ENCODE measurements at regions not wholly inside any gene's neighbourhood (a gene's known extent, or its start where the extent isn't known, plus 50 kb on each side); places are given as distances from the start of the nearest gene placed in this dataset.

GRCh38 chr7:16993543-16993942 lies 111.8 kb upstream of the AGR3 start:
- in situ Hi-C loops (cut with MboI) = no loop called here

More at GRCh38 chr7:16993543-16993942, 111.8 kb upstream of the AGR3 start:
- Histone ChIP-seq H3K9ac (ENCODE audit: control insufficient read depth, insufficient read depth, low read length) (no peak overlapping the region), H3K9me3 (replicated peaks; ENCODE audit: control insufficient read depth, insufficient read depth, low read length) (no peaks in the 10 kb centered on the region; the same call in 2 of the 3 replicates), H2AFZ (ENCODE audit: control insufficient read depth, low read depth, low read length) (no peak overlapping the region), H3K79me2 (ENCODE audit: control insufficient read depth, insufficient read depth, low read length) (no peaks in the 10 kb centered on the region), H3K27me3 (replicated peaks in 1 of 2; ENCODE audit: control insufficient read depth in 2 of 2, insufficient read depth in 2 of 2, low read length in 1 of 2) (no peaks in the 10 kb centered on the region), H3K4me1 (ENCODE audit: control insufficient read depth, insufficient read depth, low read length) (no peaks in the 10 kb centered on the region), H3K4me3 (no peak overlapping the region), H3K36me3 (ENCODE audit: control insufficient read depth in 2 of 2, insufficient read depth in 2 of 2, low read length in 1 of 2) (no peaks in the 10 kb centered on the region), H3K27ac (ENCODE audit: control insufficient read depth, insufficient read depth) (no peak overlapping the region), H4K20me1 (ENCODE audit: control insufficient read depth, insufficient read depth) (no peaks in the 10 kb centered on the region), H3K4me2 (ENCODE audit: control insufficient read depth, insufficient read depth) (no peak overlapping the region)
- WGBS (ENCODE audit: insufficient coverage, insufficient replicate concordance, low lambda C conversion rate, missing lambda C conversion rate) = 75% methylated on average over 4 of the region's 4 CpGs
- TF ChIP-seq SREBF1 (IDR thresholded peaks at IDR 0.05; ENCODE audit: low read length) (no peak), FOS (IDR thresholded peaks at IDR 0.05; ENCODE audit: borderline replicate concordance, extremely low read depth, insufficient read length) (no peak), TARDBP (IDR thresholded peaks at IDR 0.05; ENCODE audit: borderline replicate concordance) (no peak), CHD4 (IDR thresholded peaks at IDR 0.05) (no peak), SIN3A (IDR thresholded peaks at IDR 0.05; ENCODE audit: low read depth, low read length) (no peak), RBBP5 (conservative IDR thresholded peaks at IDR 0.05) (no peak), RCOR1 (conservative IDR thresholded peaks at IDR 0.05; ENCODE audit: low read depth, low read length) (no peak), RAD51 (IDR thresholded peaks at IDR 0.05) (no peak), LARP7 (IDR thresholded peaks at IDR 0.05) (no peak)
- TF ChIP-seq, protein P1, sequence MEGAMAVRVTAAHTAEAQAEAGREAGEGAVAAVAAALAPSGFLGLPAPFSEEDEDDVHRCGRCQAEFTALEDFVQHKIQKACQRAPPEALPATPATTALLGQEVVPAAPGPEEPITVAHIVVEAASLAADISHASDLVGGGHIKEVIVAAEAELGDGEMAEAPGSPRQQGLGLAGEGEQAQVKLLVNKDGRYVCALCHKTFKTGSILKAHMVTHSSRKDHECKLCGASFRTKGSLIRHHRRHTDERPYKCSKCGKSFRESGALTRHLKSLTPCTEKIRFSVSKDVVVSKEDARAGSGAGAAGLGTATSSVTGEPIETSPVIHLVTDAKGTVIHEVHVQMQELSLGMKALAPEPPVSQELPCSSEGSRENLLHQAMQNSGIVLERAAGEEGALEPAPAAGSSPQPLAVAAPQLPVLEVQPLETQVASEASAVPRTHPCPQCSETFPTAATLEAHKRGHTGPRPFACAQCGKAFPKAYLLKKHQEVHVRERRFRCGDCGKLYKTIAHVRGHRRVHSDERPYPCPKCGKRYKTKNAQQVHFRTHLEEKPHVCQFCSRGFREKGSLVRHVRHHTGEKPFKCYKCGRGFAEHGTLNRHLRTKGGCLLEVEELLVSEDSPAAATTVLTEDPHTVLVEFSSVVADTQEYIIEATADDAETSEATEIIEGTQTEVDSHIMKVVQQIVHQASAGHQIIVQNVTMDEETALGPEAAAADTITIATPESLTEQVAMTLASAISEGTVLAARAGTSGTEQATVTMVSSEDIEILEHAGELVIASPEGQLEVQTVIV (IDR thresholded peaks at IDR 0.05; ENCODE audit: borderline replicate concordance, partially characterized antibody) = no peak
- TF ChIP-seq, protein P2, sequence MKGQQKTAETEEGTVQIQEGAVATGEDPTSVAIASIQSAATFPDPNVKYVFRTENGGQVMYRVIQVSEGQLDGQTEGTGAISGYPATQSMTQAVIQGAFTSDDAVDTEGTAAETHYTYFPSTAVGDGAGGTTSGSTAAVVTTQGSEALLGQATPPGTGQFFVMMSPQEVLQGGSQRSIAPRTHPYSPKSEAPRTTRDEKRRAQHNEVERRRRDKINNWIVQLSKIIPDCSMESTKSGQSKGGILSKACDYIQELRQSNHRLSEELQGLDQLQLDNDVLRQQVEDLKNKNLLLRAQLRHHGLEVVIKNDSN (IDR thresholded peaks at IDR 0.05; ENCODE audit: borderline replicate concordance, extremely low read length, insufficient read depth, low read depth, low read length) = no peak
- TF ChIP-seq, protein P3, sequence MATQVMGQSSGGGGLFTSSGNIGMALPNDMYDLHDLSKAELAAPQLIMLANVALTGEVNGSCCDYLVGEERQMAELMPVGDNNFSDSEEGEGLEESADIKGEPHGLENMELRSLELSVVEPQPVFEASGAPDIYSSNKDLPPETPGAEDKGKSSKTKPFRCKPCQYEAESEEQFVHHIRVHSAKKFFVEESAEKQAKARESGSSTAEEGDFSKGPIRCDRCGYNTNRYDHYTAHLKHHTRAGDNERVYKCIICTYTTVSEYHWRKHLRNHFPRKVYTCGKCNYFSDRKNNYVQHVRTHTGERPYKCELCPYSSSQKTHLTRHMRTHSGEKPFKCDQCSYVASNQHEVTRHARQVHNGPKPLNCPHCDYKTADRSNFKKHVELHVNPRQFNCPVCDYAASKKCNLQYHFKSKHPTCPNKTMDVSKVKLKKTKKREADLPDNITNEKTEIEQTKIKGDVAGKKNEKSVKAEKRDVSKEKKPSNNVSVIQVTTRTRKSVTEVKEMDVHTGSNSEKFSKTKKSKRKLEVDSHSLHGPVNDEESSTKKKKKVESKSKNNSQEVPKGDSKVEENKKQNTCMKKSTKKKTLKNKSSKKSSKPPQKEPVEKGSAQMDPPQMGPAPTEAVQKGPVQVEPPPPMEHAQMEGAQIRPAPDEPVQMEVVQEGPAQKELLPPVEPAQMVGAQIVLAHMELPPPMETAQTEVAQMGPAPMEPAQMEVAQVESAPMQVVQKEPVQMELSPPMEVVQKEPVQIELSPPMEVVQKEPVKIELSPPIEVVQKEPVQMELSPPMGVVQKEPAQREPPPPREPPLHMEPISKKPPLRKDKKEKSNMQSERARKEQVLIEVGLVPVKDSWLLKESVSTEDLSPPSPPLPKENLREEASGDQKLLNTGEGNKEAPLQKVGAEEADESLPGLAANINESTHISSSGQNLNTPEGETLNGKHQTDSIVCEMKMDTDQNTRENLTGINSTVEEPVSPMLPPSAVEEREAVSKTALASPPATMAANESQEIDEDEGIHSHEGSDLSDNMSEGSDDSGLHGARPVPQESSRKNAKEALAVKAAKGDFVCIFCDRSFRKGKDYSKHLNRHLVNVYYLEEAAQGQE (IDR thresholded peaks at IDR 0.05; ENCODE audit: low read depth, low read length) = no peak
- DNase-seq (ENCODE audit: low read depth, low spot score) (no peak), ATAC-seq (no peak), FAIRE-seq (no peak)
- intact Hi-C loops (cut with micrococcal nuclease; ENCODE audit: unreplicated experiment) = no loop called here
- CTCF ChIA-PET = interaction anchor here (1.2 kb wide), 1 partner anchor 10 kb away, joined by 4 read pairs; no protein-coding TSS in a partner anchor
- RAD21 ChIA-PET (ENCODE audit: unreplicated experiment) = no interaction called here
- POLR2A ChIA-PET = no interaction called here
- SMC1A ChIA-PET (ENCODE audit: uncharacterized antibody, unreplicated experiment) = no interaction called here
- BruUV-seq (replicated peaks) = no TSS peak
